CD4-positive, CD25-positive, alpha-beta regulatory T cell (primary cell): ENCODE measurements at regions not wholly inside any gene's neighbourhood (a gene's known extent, or its start where the extent isn't known, plus 50 kb on each side); places are given as distances from the start of the nearest gene placed in this dataset.

Source experiments
- ATAC-seq, 2 donors: fragments of 150-1000 bp; cut with Tn5 transposase; one replicate each; pipeline ENCODE4 v1.10.0; 2021; ENCODE audit warnings: low read depth in 2 of 2, moderate number of reproducible peaks in 2 of 2, moderate library complexity in 1 of 2
- DNase-seq, 3 donors: peaks; one replicate each; pipeline versions ENCODE4 v3.0.0 to v3.0.0-alpha.2; 2012 to 2022; ENCODE audit warnings: mixed read lengths in 1 of 3
- H3K27ac ChIP-seq: one replicate; pipeline ENCODE4 v1.7.0; 2013; ENCODE audit warnings: mild to moderate bottlenecking, low read length; ENCODE audit not compliant: insufficient read depth, poor library complexity, severe bottlenecking
- H3K27me3 ChIP-seq: one replicate; pipeline ENCODE4 v1.7.0; 2013; ENCODE audit warnings: low read length; ENCODE audit not compliant: control insufficient read depth, insufficient read depth
- H3K36me3 ChIP-seq: one replicate; pipeline ENCODE4 v1.7.0; 2013; ENCODE audit warnings: mild to moderate bottlenecking, low read length, moderate library complexity; ENCODE audit not compliant: control insufficient read depth, insufficient read depth
- H3K4me1 ChIP-seq: 2 replicates; pipeline ENCODE4 v1.7.0; 2013; ENCODE audit warnings: mild to moderate bottlenecking, low read length; ENCODE audit not compliant: insufficient read depth, control insufficient read depth, poor library complexity, severe bottlenecking
- H3K4me3 ChIP-seq: one replicate; pipeline ENCODE4 v1.7.0; 2013; ENCODE audit warnings: low read depth, mild to moderate bottlenecking, low read length, moderate library complexity
- H3K9me3 ChIP-seq, 2 experiments: 1 replicate in 1 of 2; 2 replicates in 1 of 2; pipeline ENCODE4 v1.7.0; 2013; ENCODE audit warnings: low read length in 2 of 2, mild to moderate bottlenecking in 1 of 2, moderate library complexity in 1 of 2; ENCODE audit not compliant: control insufficient read depth in 2 of 2
- H3K27ac Mint-ChIP-seq, 3 donors: one replicate each; pipeline ENCODE4 v1.8.0; 2020 to 2022; ENCODE audit warnings: mild to moderate bottlenecking in 3 of 3, mixed read lengths in 3 of 3, moderate library complexity in 2 of 3
- H3K27me3 Mint-ChIP-seq: one replicate; pipeline ENCODE4 v1.8.0; 2022; ENCODE audit warnings: mild to moderate bottlenecking, mixed read lengths
- H3K36me3 Mint-ChIP-seq: one replicate; pipeline ENCODE4 v1.8.0; 2020; ENCODE audit warnings: mixed read lengths
- H3K4me1 Mint-ChIP-seq, 4 donors: one replicate each; pipeline ENCODE4 v1.8.0; 2020 to 2022; ENCODE audit warnings: mixed read lengths in 4 of 4, mild to moderate bottlenecking in 1 of 4
- H3K4me3 Mint-ChIP-seq, 4 donors: one replicate each; pipeline ENCODE4 v1.8.0; 2020 to 2022; ENCODE audit warnings: mild to moderate bottlenecking in 4 of 4, mixed read lengths in 4 of 4, moderate library complexity in 3 of 4
- H3K9me3 Mint-ChIP-seq, 7 donors: one replicate each; pipeline ENCODE4 v1.8.0; 2020 to 2022; ENCODE audit warnings: mixed read lengths in 7 of 7, mild to moderate bottlenecking in 3 of 7, moderate library complexity in 2 of 7

DNA sequence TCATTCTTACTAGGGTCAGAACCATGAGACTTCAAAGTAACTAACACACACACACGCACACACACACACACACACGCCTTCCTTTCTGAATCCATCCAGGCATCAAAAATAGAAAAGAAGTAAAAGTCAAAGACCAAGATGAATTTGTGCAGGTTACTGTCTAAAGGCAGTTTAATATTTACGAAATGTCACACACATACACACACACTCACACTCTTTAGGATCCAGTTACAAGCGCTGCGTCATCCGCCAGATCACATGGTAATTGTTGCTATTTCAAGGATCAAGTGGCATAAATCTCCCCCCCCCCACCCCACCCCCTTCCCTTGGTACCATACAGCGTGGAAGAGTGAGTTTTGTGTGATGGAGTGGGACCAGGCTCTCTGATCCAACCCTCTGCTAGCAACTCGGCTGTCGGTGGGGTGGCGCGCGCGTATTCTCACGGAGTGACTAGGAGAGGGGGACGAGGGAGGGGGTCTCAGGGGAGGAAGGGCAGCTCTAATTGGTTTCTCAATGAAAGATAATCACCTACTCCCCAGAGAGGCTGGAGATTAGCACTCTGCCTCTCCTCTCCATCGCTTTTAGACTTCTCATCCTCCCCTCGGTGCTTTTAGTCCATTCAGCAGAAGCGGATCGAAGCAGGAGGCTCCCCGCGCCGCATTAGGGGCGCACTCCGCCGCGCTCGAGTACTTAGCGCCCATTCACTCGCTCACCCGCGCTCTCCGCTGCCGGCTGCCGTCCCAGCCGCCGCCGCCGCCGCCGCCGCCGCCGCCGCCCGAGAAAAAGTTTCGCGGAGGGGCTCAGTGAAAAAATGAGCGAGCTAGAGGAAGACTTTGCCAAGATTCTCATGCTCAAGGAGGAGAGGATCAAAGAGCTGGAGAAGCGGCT lies 83.5 kb upstream of the PRKG1 start:
- H3K27ac ChIP-seq, result no peak overlapping the region
- H3K36me3 ChIP-seq, result no peaks in the 10 kb centered on the region
- ATAC-seq, result no peak
- Mint-ChIP-seq H3K9me3 (peaks cover 0 to 2% (median 0%) of the 10 kb centered on the region in 7 donors), H3K4me3 (peak overlapping the region in 2 of 4 donors; percentile 15 to 65), H3K27ac (no peak overlapping the region), H3K4me1 (peaks cover 0 to 13% (median 3%) of the 10 kb centered on the region in 4 donors), H3K27me3 (peaks cover 53% of the 10 kb centered on the region), H3K36me3 (no peaks in the 10 kb centered on the region)
- no peak overlapping the region for H3K4me3 ChIP-seq
- DNase-seq, result no peak
- H3K9me3 ChIP-seq, result no peaks in the 10 kb centered on the region
- H3K27me3 ChIP-seq, result peaks cover 35% of the 10 kb centered on the region
- peaks cover 3% of the 10 kb centered on the region for H3K4me1 ChIP-seq

DNA sequence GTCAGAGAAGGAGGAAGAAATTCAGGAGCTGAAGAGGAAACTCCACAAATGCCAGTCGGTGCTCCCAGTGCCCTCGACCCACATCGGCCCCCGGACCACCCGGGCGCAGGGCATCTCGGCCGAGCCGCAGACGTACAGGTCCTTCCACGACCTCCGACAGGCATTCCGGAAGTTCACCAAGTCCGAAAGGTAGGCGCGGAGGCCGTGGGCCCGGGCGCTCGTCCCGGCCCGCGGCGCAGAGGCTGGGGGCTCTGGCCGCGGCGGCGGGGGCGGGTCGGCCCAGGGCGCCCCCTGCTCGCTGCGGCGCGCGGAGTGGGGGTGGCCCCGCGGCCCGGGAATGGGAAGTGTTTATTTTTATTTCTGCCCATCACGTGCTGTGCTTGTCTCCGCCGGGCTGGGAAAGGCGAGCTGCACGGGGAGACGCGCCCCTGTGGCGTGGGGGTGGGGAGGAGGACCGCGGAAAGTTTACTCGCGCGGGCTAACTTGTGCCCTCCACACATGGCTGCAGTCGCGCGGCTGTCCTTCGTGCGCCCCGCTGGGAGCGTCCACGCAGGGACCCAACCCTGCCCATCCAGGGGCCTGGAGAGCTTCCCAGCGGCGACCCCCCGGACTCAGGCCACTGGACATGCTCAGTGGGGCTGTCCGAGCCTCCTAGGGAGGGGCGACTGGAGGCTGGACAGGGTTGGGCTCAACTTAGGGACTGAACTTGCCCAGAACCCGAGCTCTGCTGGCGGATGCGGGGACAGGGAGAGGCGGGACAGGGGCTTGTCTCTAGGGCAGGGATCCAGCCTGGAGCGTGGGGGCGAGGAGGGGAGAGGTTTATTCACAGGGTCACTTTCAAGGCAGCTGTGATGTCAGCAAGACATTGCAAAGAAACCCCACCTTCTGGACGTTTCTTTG lies 82.6 kb upstream of the PRKG1 start:
- Mint-ChIP-seq H3K4me3 (peak overlapping the region in 2 of 4 donors; percentile 15 to 65), H3K9me3 (peaks cover 0 to 4% (median 0%) of the 10 kb centered on the region in 7 donors), H3K27me3 (peaks cover 56% of the 10 kb centered on the region), H3K36me3 (no peaks in the 10 kb centered on the region), H3K4me1 (peaks cover 0 to 13% (median 3%) of the 10 kb centered on the region in 4 donors), H3K27ac (no peak overlapping the region)
- ATAC-seq, result no peak
- no peak for DNase-seq
- Histone ChIP-seq H3K4me1 (peaks cover 3% of the 10 kb centered on the region), H3K36me3 (no peaks in the 10 kb centered on the region), H3K9me3 (no peaks in the 10 kb centered on the region), H3K27me3 (peaks cover 38% of the 10 kb centered on the region), H3K4me3 (no peak overlapping the region), H3K27ac (no peak overlapping the region)

DNA sequence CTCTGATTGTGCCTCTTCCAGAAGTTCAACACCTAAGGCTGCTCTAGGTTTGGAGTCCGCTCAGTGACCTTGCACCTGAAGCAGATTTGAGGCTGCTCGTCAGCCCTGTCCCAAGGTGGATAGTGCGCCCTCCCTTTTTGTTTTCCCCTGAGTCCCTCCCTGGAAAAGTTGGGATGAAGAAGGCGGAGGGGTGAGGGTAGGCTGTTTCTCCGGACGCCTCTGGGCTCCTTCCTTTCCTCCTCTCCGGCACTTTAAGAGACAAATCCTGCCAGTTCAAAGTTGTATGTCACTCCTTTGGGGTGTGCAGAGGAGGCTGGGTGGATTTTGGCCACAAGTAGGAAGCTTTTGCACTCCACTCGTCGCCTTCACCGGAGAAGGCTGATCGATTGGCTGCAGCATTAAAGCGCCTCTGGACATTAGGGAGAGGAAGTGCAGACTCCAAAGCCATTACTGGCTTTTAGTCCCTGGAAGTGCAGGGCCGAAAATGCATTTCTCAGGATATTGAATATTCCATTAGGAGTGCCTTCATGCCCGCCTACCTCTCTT lies 81.9 kb upstream of the PRKG1 start:
- peaks cover 0 to 13% (median 3%) of the 10 kb centered on the region in 4 donors for H3K4me1 Mint-ChIP-seq
- no peaks in the 10 kb centered on the region for H3K36me3 Mint-ChIP-seq
- peaks cover 0 to 4% (median 0%) of the 10 kb centered on the region in 7 donors for H3K9me3 Mint-ChIP-seq
- no peaks in the 10 kb centered on the region for H3K9me3 ChIP-seq
- H3K27ac ChIP-seq, result no peak overlapping the region
- H3K4me1 ChIP-seq, result peaks cover 3% of the 10 kb centered on the region
- DNase-seq, result no peak
- no peak for ATAC-seq
- H3K4me3 Mint-ChIP-seq, result peak overlapping the region in 1 of 4 donors; percentile 16
- H3K27me3 Mint-ChIP-seq, result peaks cover 52% of the 10 kb centered on the region
- no peaks in the 10 kb centered on the region for H3K36me3 ChIP-seq
- H3K27me3 ChIP-seq, result peaks cover 40% of the 10 kb centered on the region
- no peak overlapping the region for H3K27ac Mint-ChIP-seq
- no peak overlapping the region for H3K4me3 ChIP-seq

DNA sequence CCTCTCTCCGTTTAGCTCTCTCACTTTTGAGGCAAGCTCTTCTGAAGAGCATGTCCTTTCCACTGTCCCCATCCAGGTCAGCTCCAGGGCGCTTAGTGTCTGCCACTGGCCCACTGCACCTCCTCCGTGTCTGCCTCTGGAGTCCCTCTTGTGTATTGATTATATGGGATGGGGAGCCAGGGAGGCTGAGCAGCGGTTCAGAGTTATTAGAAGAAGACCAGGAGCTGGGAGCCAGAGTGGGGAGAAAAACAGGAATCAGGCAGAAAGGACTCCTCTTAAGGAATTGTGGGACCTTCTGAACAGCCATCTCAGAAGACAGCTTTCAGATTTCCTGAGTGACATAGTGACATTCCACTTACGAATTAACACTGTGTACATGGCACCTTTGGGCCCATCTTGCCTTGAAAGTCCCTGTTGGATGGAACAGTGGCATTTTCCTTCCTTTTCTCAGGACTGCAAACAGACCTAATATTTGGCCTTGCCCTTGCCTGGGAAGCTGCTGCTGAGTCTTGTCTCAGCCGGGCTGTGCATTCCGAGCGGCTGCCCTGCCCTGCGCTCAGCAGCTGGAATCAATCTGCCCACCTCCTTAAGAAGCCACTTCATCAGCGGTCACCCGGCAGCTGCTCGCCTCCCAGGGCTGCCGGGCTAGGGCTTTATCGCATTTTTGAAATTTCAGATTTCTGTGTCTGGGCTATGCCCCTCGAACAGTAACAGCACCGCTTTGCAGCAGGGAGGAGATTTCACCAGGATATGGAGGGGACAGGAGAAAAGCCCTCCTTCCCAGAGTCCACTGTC lies 81.1 kb upstream of the PRKG1 start:
- DNase-seq, result no peak
- H3K27me3 Mint-ChIP-seq, result peaks cover 51% of the 10 kb centered on the region
- H3K4me1 Mint-ChIP-seq, result peaks cover 0 to 13% (median 3%) of the 10 kb centered on the region in 4 donors
- Histone ChIP-seq H3K27ac (no peak overlapping the region), H3K4me3 (no peak overlapping the region), H3K4me1 (peaks cover 3% of the 10 kb centered on the region), H3K9me3 (no peaks in the 10 kb centered on the region), H3K27me3 (peaks cover 38% of the 10 kb centered on the region), H3K36me3 (no peaks in the 10 kb centered on the region)
- no peaks in the 10 kb centered on the region for H3K36me3 Mint-ChIP-seq
- peak overlapping the region in 1 of 4 donors; percentile 58 for H3K4me3 Mint-ChIP-seq
- peaks cover 0 to 4% (median 0%) of the 10 kb centered on the region in 7 donors for H3K9me3 Mint-ChIP-seq
- H3K27ac Mint-ChIP-seq, result no peak overlapping the region
- ATAC-seq, result no peak

DNA sequence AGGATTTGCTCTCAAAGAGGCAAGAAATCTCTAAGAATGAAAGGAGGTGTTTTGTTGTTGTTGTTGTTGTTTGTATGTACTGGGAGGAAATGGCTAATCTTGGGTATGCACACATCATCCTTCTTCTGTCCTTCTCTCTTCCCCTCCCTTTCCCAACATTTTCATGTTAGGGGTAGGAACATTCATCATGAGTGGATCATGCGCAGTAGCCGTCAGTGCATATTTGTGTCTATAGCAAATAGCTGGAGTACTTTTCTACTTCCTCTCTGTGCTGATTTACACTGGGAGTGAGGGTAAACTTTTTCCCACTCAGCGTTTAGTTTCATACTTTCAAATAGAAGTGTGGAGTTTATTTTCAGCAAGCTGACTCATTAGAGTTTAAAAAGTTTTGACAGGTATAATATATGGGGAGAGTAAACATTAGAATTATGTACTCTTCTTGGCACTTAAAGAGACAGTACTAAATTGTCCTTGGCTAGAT lies 80.5 kb upstream of the PRKG1 start:
- H3K4me3 Mint-ChIP-seq, result no peak overlapping the region
- H3K27ac Mint-ChIP-seq, result no peak overlapping the region
- DNase-seq (no peak), ATAC-seq (no peak)
- no peaks in the 10 kb centered on the region for H3K36me3 ChIP-seq
- H3K9me3 Mint-ChIP-seq, result peaks cover 0 to 4% (median 0%) of the 10 kb centered on the region in 7 donors
- no peak overlapping the region for H3K4me3 ChIP-seq
- no peaks in the 10 kb centered on the region for H3K36me3 Mint-ChIP-seq
- no peaks in the 10 kb centered on the region for H3K9me3 ChIP-seq
- peaks cover 0 to 13% (median 3%) of the 10 kb centered on the region in 4 donors for H3K4me1 Mint-ChIP-seq
- peaks cover 3% of the 10 kb centered on the region for H3K4me1 ChIP-seq
- peaks cover 51% of the 10 kb centered on the region for H3K27me3 Mint-ChIP-seq
- H3K27me3 ChIP-seq, result peaks cover 33% of the 10 kb centered on the region
- H3K27ac ChIP-seq, result no peak overlapping the region

DNA sequence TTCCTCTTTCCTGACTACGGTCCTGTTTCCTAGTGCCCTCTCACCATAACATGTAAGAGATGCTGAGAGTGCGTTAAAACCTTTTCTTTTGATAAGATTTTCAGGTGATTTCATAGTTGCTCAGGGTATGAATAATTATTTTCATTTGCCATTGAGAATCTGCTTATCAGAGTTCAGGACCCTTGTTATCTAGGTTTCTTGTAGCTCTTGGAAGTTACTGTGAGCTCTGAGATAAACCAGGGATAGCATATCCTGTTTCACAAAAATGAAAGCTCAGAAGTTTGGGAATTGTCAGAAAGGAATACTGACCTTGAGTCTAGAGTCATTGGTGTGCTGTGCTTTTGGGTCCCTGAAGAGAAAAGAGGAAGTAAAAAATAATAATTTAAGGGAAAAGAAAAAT lies 76.8 kb upstream of the PRKG1 start:
- Histone ChIP-seq H3K27me3 (peaks cover 19% of the 10 kb centered on the region), H3K4me1 (no peaks in the 10 kb centered on the region), H3K36me3 (no peaks in the 10 kb centered on the region), H3K27ac (no peak overlapping the region), H3K4me3 (no peak overlapping the region), H3K9me3 (no peaks in the 10 kb centered on the region)
- peaks cover 0 to 4% (median 0%) of the 10 kb centered on the region in 7 donors for H3K9me3 Mint-ChIP-seq
- no peaks in the 10 kb centered on the region for H3K36me3 Mint-ChIP-seq
- H3K4me3 Mint-ChIP-seq, result no peak overlapping the region
- peaks cover 0 to 13% (median 0%) of the 10 kb centered on the region in 4 donors for H3K4me1 Mint-ChIP-seq
- DNase-seq (no peak), ATAC-seq (no peak)
- H3K27me3 Mint-ChIP-seq, result peaks cover 53% of the 10 kb centered on the region
- H3K27ac Mint-ChIP-seq, result no peak overlapping the region

DNA sequence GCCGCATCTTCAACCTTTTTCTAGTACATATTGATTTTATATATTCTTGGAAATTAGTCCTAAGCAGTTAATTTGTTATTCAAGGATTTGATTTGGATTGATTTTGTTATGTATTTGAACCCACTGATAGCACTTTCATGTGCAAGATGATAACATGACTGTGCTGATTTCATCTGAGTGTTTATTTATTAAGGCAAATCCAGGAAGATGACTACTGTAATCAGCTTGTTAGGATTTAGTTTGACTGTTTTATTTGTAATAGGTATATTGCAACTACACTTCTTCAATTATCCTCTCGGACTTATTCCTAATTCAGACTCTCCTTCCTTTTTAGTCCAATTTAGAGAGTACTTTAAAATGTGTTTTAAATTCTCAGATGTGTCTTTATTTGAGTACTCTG lies 75.1 kb upstream of the PRKG1 start:
- H3K9me3 ChIP-seq, result no peaks in the 10 kb centered on the region
- Mint-ChIP-seq H3K9me3 (peaks cover 0 to 2% (median 0%) of the 10 kb centered on the region in 7 donors), H3K27me3 (peaks cover 37% of the 10 kb centered on the region), H3K4me3 (no peak overlapping the region), H3K27ac (no peak overlapping the region), H3K4me1 (no peaks in the 10 kb centered on the region), H3K36me3 (no peaks in the 10 kb centered on the region)
- no peak overlapping the region for H3K27ac ChIP-seq
- H3K4me3 ChIP-seq, result no peak overlapping the region
- no peaks in the 10 kb centered on the region for H3K36me3 ChIP-seq
- DNase-seq (no peak), ATAC-seq (no peak)
- H3K27me3 ChIP-seq, result peaks cover 11% of the 10 kb centered on the region
- H3K4me1 ChIP-seq, result no peaks in the 10 kb centered on the region
